NCI-H1092 treated with DMSO at 0.1 percent for 48 hours (cell line): ENCODE measurements at regions not wholly inside any gene's neighbourhood (a gene's known extent, or its start where the extent isn't known, plus 50 kb on each side); places are given as distances from the start of the nearest gene placed in this dataset.
A peak's percentile ranks its signal among the peaks of the same experiment; 100 is the strongest.
"Not testable (repeated sequence)": the region's sequence is repeated elsewhere in the genome, so short reads cannot be mapped to it uniquely, and the experiment has no call there.

ENCODE experiments used
- DNase-seq: peaks from one replicate; lab custom pipeline; 2025; lab: John Stamatoyannopoulos, UW

- DNase-seq = no peak
Measured at GRCh38 chr11:35046681-35047080, 92.3 kb upstream of the CD44 start.

GRCh38 chr11:35047179-35047578 lies 91.8 kb upstream of the CD44 start:
- no peak for DNase-seq

GRCh38 chr11:35047769-35048168 lies 91.2 kb upstream of the CD44 start:
- DNase-seq = no peak

DNA sequence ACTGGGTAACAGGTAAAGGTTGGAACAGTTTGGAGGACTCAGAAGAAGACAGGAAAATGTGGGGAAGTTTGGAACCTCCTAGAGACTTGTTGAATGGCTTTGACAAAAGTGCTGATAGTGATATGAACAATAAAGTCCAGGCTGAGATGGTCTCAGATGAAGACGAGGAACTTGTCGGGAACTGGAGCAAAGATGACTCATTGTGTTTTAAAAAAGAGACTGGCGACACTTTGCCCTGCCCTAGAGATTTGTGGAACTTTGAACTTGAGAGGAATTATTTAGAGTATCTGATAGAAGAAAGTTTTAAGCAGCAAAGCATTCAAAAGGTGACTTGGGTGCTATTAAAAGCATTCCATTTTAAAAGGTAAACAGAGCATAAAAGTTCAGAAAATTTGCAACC lies 90.6 kb upstream of the CD44 start:
- not testable (repeated sequence) for DNase-seq

DNA sequence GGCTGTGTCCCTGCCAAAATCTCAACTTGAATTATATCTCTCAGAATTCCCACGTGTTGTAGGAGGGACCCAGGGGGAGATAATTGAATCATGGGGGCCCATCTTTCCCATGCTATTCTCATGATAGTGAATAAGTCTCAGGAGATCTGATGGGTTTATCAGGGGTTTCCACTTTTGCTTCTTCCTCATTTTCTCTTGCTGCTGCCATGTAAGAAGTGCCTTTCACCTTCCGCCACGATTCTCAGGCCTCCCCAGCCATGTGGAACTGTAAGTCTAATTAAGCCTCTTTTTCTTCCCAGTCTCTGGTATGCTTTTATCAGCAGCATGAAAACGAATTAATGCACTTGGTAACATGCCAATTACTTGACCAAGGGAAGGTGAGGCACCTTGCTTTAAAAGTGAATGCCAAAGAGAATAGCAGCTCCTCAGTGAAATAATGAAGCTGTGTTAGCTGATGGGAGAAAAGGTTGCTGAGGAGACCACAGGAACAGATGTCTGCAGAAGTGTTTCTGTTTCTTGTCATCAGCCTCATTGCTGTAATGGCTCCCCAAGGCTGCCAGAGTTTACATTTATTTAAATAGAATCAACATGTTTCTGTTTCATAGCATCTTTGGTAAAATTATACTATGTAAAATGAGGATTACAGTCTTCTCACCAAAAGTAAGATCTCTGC lies 89.0 kb upstream of the CD44 start:
- no peak for DNase-seq

DNA sequence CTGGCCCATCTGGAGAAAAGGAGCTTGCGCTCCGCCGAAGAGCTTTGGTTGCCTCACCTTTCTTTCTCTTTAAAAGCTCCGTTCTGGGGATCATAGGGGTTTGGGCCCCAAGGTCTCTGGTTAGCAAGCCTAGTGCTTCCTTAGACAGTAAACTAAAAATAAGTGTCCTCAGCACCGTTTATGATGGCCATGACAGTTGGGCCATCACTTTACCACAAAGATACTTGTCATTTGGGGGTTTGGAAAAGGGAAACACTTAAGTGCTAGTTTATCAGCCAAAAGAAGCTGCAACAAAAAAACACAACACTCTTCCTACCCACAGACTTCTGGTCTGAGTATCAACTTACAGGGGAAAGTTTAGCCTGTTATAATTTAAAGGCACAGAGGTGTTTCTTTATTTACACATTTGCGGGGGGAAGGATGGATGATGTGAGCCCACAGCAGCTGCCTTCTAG lies 88.4 kb upstream of the CD44 start:
- no peak for DNase-seq

DNA sequence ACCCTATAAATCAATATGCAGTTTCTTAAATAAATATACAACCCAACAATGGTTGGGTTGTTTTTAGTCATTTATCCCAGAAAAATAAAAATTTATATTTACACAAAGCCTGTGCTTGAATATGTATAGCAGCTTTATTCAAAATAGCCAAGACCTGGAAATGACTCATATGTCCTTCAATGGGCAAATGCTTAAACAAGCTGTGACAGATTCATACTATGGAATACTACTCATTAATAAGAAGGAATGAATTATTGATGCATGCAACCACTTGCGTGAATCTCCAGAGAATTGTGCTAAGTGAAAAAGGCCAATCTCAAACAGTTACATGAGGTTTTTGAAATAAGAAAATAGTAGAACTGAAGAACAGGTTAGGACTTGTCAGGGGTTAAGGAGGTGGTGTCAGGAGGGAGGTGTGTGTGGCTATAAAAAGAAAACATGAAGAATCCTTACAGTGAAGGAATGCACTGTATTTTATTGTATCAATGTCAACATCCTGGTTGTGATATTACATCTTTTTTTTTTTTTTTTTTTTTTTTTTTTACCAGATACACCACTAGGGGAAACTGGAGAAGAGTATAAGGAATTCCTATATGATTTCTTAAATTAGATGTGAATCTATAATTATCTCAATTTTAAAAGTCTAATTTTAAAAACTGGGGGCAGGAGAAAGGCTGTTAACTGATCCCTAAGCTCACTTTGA lies 82.4 kb upstream of the CD44 start:
- DNase-seq = no peak

DNA sequence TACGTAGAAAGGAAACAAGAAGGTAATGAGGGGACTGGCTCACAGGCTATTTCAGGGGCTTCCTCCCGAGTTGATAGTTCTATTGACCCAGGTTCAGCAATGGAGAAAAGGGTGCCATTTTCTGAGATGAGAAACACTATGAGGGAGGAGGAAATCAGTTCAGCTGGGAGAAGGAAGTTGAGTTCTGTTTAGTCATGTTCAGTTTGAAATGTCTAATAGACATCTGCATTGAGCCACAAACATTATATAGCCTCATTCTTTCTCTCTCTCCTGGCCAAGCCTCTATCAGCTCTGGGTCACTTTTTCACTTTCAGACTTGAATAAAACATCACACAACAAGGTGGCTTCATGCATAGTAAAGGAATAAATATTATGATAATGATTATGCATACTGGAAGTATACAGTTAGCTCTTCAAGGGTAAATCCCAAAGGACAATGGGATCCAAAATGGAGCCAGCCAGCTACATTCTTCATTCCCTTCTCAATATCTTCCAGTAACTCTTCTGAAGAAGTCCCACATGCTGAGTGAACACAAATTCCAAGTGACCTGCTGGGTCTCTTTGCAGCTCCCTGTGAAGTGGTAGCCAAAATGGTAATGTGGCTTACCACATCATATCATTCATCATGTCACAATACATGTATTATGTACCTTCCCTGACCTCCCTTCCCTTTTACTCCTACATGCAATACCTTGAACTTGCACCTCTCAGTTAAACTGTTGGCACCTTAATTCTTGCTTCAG lies 80.9 kb upstream of the CD44 start:
- no peak for DNase-seq

DNA sequence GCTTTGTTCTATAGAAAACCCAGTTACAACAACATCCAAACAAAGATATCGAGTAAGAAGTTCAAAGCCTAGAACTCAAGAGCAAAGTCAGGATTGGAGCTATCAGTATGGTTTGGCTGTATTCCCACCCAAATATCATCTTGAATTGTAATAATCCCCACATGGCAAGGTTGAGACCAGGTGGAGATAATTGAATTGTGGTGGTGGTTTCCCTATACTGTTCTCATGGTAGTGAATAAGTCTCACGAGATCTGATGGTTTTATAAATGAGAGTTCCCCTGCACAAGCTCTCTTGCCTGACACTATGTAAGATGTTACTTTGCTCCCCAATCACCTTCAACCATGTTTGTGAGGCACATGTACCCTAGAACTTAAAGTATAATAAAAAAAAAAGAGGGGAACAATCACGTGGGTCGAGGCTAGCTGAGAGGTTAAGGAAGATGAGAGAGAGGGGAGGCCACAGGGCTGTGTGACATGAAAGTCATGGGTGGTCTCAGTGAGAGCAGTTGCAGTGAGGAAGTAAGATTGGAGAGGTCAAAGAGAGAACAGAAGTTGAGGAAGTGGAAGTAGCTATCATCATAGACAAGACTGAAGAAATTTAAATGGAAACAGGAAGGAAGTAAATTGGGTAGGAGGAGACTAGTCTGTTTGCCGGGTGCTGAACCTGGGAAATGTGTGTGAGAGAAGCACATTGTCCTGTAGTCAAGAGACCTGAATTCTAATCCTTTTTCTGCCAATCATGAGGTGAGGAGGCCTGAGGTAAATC lies 80.1 kb upstream of the CD44 start:
- DNase-seq = no peak

DNA sequence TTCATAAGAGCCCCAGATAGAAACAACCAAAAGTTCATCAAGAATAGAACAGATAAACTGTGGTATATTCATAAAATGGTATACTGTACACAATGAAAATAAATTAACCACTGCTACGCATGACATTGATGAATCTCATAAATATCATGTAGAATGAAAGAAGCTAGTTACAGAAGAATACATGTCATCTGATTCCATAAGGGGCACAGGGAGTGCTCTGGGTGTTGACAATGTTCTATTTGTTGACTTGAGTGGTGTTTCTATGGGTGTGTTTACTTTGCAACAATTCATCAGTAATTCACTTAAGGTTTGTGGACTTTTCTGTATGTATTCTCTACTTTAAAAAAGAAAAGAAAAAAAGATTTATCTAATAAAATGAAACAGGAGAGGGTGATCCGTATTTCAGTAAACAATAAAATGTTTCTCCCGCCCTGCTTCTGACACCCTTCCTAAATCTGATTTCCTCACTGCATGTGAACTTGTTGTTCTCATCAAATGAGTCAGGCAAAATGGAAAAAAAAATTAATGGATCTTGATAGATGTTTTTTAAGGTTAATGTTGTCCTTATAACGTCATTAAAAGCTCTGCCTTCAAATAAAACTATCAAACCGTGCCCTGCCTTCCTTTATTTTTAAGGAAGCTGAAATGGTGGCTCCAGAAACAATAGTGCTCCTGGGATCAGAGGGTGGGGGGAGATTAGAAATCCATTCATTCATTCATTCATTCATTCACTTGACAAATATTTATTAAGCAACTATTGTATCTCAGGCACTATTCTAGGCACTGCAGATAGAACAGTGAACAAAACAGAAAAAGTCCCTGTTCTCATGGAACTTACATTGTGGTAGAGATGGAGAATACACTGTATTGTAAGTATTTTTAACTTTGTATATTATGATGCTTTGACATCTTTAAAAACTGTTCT lies 77.2 kb upstream of the CD44 start:
- DNase-seq = peak; percentile 59

DNA sequence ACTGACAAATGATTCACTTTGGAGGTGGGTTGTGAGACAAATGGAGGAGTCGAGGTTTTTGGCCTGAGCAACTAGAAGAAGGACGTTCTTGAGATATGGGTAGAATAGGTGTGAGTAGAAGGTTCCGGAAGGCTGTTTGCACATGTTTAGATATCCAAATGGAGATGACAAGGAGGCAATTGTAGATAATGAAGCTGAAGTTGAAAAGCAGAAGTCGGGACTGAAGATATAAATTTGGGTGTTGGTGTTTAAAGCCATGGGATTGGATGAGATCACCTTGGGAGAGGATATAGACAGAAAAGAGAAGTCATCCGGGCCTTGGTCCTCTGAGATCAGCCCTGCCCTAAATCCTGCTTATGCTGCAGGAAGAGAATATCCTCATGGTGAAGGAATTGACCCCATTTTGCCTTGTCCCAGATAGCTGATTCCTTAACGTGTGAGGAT lies 75.5 kb upstream of the CD44 start:
- DNase-seq = no peak

DNA sequence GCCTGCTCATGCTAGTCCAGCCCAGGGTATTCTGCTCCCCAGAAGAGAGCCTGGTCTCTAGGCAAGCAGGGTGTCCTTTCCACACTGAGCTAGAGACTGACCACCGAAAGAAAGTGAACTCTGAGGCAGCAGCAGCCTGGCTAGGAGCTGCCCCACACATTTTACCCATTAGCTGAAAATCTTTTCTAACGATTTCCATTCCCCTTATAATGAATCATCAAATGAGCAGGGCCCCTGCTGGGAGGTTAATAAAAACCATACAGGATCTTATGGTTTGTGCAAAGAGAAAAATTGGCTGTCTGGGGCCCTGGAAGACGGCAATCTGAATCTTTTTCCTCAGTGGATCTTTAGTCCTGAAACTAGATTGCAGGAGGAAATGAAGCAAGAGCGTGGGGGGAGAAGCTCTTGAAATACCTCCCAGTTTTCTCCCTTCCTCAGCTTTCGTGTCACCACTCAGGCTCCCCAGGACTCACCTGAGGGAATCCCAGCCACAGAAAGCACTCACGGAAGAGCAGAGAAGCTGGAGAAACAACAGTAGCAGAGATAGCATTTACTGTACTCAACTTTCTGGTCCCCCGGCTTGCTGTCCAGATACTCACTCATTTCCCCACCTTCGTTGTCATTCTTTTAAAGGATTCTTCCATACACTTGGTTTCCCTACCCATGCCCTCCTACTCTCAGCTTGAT lies 74.7 kb upstream of the CD44 start:
- DNase-seq = no peak

DNA sequence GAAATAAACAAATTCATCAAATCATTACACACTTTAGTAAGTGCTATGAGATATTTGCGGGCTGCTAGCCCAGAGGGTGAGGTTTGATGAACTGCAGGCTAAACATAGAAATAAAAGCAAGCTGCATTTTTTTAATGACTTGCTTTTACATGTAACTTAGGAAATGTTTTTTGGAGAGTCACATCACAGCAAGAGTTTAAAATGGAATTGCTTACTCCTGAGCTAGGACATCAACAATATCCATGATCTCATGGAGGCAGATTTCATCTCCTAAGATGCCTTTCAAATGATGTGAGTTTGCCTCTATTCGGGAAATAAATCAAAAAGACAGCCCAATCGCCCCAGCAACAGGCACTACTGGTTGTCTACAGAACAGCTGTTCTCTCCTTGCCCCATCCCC lies 73.4 kb upstream of the CD44 start:
- DNase-seq = no peak

DNA sequence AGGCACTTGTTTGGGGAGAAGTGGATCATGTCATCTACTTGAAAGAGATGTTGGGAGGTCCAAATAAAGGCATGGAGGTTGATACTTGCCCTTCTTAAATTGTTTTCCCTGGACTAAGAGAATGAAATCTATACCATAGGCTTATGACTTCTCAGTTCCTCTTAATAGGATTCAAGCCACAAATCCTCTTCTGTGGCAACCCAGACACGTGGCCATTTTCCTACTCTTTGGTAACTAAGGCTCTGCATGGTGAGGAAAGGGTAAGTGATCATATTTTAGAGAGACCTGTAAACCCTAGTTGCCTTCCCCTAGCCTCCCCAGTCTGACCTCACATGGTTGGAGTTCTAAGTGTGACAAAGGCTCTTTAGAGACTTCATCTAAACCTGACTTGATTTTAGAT lies 72.9 kb upstream of the CD44 start:
- no peak for DNase-seq

- DNase-seq = no peak
Measured at GRCh38 chr11:35066783-35067423, 72.1 kb upstream of the CD44 start.

DNA sequence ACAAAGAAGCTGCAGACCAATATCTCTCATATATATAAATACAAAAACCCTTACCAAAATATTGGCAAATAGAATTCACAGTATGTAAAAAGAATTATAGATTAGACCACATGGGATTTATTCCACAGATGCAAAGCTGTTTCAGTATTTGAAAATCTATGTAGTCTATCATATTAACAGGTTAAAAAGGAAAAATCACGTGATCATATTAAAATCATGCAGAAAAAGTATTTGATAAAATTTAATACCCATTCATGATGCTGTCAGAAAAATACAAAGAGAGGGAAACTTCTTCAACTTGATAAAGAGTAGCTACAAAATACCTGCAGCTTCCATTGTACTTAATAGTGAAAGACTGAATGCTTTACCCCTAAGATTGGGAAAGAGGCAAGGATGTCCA lies 67.2 kb upstream of the CD44 start:
- no peak for DNase-seq

DNA sequence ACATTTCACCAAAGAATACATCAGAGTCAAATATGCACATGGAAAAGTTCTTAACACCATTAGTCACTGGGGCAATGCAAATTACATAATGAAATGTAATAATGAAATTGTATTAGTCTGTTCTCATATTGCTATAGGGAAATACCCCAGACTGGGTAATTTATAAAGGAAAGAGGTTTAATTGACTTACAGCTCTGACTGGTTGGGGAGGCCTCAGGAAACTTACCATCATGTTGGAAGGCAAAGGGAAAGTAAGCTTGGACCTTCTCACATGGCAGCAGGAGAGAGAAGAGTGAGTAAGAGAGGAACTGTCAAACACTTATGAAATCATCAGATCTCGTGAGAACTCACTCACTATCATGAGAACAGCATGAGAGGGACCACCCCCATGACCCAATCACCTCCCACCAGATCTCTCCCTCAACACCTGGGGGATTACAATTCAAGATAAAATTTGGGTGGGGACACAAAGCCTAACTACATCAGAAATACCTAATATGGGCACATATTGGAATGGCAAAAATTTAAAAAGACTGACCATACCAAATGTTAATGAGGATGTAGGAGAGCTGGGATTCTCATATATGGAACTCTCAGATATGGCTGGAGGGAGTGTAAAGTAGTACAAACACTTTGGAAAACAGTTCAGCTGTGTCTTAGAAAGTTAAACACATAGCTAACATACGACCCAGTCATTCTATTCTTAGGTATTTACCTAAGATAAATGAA lies 65.1 kb upstream of the CD44 start:
- no peak for DNase-seq

DNA sequence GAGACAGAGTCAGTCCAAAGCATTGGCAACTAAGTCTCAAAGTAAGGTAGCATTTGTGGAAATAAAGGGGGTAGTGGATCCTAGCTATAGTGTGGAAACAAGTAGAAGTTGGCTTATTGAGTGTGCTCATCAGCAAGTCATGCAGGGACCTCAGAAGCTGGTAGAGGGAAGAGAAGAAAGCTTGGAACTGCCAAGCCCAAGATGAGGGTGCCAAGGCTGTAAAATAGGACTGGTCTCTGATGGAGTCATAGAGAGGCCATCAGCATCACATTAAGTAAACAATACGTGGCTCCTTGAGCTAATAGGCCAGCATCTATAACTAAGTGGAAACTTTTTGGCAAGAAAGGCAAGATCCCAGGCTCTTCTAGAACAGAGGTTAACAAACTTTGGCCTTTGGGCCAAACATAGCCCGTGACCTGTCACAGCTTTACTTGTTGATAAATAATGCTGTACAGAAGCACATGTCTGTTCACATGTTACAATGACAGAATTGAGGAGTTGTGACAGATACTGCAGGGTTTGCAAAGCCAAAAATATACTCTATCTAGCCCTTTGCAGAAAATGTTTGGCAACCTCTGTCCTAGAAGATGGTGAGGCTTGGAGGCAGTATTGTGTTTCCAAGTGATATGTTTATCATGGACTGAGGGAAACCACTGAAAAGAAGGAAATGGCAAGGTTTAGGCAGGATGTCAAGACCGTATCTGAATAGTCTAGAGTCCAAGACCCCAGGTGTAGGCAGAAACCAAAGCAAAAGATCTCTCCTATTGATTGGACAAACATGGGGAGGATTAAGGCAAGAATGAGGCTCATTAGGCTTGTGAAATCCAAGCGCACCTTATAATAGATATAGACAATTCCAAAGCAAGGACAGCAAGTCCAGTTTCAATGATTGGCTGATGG lies 62.5 kb upstream of the CD44 start:
- DNase-seq = no peak
